Astrocyte (in vitro differentiated cells and primary cell): ENCODE measurements at regions not wholly inside any gene's neighbourhood (a gene's known extent, or its start where the extent isn't known, plus 50 kb on each side); places are given as distances from the start of the nearest gene placed in this dataset.

Source experiments
- CTCF ChIP-seq: IDR thresholded peaks from 2 replicates; pipeline ENCODE4 v1.5.1; 2011; ENCODE audit warnings: low read depth, mild to moderate bottlenecking, inconsistent platforms, low read length, moderate library complexity; ENCODE audit not compliant: insufficient read depth
- EZH2 ChIP-seq: IDR thresholded peaks from 2 replicates; pipeline ENCODE4 v1.6.1; 2012; ENCODE audit warnings: mild to moderate bottlenecking, low read length, inconsistent platforms; ENCODE audit not compliant: insufficient read depth

- TF ChIP-seq CTCF = no peak
- TF ChIP-seq EZH2 = no peak
Observed at GRCh38 chr1:229015806-229016205, 255.1 kb upstream of the RAB4A start.
